SK-N-SH treated with all-trans-retinoic acid at 6 μM for 48 hours (cell line): ENCODE measurements at regions not wholly inside any gene's neighbourhood (a gene's known extent, or its start where the extent isn't known, plus 50 kb on each side); places are given as distances from the start of the nearest gene placed in this dataset.

ENCODE experiments used
- RARB ChIP-seq: fragments of 250-450 bp; sonication (Bioruptor Pico); IDR thresholded peaks from 2 replicates; pipeline ENCODE4 v1.8.0; 2021; ENCODE audit warnings: mild to moderate bottlenecking, moderate library complexity
- ZNF70 ChIP-seq: fragments of 450-650 bp; formaldehyde crosslinking; IDR thresholded peaks from 2 replicates; pipeline ENCODE4 v1.5.0; 2020; ENCODE audit warnings: mild to moderate bottlenecking, moderate library complexity
- TF ChIP-seq, protein P1 (sequence below): fragments of 250-450 bp; sonication (Bioruptor Pico); IDR thresholded peaks from 2 replicates; pipeline ENCODE4 v1.8.0; 2020; ENCODE audit warnings: mild to moderate bottlenecking, moderate library complexity, borderline replicate concordance
- TF ChIP-seq, protein P2 (sequence below): fragments of 250-450 bp; sonication (Bioruptor Pico); IDR thresholded peaks from 2 replicates; pipeline ENCODE4 v1.8.0; 2021; ENCODE audit warnings: low read depth, mild to moderate bottlenecking, moderate library complexity, borderline replicate concordance

DNA sequence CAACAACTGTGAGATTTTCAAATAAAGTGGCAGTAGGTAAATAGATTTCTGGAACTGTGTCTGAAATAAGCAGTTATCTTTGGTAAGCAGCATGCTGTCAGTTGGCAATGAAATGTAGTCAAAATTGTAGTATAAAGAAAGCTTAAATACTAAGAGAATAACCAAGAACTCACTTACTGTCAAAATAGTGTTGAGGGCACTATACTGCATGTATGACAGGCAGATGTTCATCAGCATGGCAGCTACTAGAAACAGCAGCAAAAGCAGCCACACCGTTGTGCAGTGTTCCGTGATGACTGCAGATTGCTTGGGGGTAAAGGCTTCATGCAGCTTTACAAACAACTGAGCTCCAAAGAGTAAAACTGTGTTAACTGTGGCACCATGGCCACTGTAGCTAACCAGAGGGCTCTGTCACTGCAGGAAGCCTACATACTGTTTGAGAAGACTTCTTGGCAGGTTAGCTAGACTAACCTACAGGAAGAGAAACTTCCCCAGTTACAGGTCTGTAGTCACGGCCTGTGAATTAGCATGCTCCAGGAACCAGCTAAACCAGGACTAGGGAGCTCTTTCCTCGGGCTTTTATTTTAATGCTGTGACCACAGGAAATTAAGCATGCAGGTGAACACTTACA, 459.7 kb downstream of the TBL1XR1 start:
- TF ChIP-seq RARB (CRISPR knock-in tag) (no peak), ZNF70 (no peak)
- TF ChIP-seq, protein P1, sequence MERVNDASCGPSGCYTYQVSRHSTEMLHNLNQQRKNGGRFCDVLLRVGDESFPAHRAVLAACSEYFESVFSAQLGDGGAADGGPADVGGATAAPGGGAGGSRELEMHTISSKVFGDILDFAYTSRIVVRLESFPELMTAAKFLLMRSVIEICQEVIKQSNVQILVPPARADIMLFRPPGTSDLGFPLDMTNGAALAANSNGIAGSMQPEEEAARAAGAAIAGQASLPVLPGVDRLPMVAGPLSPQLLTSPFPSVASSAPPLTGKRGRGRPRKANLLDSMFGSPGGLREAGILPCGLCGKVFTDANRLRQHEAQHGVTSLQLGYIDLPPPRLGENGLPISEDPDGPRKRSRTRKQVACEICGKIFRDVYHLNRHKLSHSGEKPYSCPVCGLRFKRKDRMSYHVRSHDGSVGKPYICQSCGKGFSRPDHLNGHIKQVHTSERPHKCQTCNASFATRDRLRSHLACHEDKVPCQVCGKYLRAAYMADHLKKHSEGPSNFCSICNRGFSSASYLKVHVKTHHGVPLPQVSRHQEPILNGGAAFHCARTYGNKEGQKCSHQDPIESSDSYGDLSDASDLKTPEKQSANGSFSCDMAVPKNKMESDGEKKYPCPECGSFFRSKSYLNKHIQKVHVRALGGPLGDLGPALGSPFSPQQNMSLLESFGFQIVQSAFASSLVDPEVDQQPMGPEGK (CRISPR knock-in tag): no peak
- TF ChIP-seq, protein P2, sequence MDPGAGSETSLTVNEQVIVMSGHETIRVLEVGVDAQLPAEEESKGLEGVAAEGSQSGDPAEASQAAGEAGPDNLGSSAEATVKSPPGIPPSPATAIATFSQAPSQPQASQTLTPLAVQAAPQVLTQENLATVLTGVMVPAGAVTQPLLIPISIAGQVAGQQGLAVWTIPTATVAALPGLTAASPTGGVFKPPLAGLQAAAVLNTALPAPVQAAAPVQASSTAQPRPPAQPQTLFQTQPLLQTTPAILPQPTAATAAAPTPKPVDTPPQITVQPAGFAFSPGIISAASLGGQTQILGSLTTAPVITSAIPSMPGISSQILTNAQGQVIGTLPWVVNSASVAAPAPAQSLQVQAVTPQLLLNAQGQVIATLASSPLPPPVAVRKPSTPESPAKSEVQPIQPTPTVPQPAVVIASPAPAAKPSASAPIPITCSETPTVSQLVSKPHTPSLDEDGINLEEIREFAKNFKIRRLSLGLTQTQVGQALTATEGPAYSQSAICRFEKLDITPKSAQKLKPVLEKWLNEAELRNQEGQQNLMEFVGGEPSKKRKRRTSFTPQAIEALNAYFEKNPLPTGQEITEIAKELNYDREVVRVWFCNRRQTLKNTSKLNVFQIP (CRISPR knock-in tag): no peak
